A549 (cell line): ENCODE measurements at regions not wholly inside any gene's neighbourhood (a gene's known extent, or its start where the extent isn't known, plus 50 kb on each side); places are given as distances from the start of the nearest gene placed in this dataset.

Experiments used
- CTCF ChIP-seq: fragments of >200 bp; sonication (Bioruptor Twin); formaldehyde crosslinking; IDR thresholded peaks from 3 replicates; pipeline ENCODE4 v1.5.1; 2016
- ELK1 ChIP-seq: fragments of 150-350 bp; IDR thresholded peaks from 2 replicates; pipeline ENCODE4 v1.6.1; 2014; ENCODE audit warnings: low read depth, mild to moderate bottlenecking, low read length
- MAFK ChIP-seq: fragments of 450-650 bp; IDR thresholded peaks from 2 replicates; pipeline ENCODE4 v1.6.1; 2014; ENCODE audit not compliant: partially characterized antibody
- MAX ChIP-seq: IDR thresholded peaks from 2 replicates; pipeline ENCODE4 v1.6.1; 2012
- POLR2A ChIP-seq: IDR thresholded peaks from 2 replicates; pipeline ENCODE4 v1.6.1; 2012; ENCODE audit warnings: mild to moderate bottlenecking, low read length
- RFX5 ChIP-seq: fragments of 450-650 bp; IDR thresholded peaks from 2 replicates; pipeline ENCODE4 v1.7.1; 2014; ENCODE audit warnings: antibody characterized with exemption, mild to moderate bottlenecking, moderate library complexity
- SMC3 ChIP-seq: fragments of >200 bp; sonication (Bioruptor Twin); formaldehyde crosslinking; IDR thresholded peaks from 3 replicates; pipeline ENCODE4 v1.6.1; 2018; ENCODE audit warnings: inconsistent platforms
- USF2 ChIP-seq: fragments of 450-650 bp; IDR thresholded peaks from 2 replicates; pipeline ENCODE4 v1.6.1; 2014; ENCODE audit warnings: antibody characterized with exemption

- TF ChIP-seq CTCF (no peak), MAFK (no peak), USF2 (no peak), ELK1 (no peak), POLR2A (no peak), RFX5 (no peak), MAX (no peak), SMC3 (no peak)
Measured at GRCh38 chrX:85501349-85501748, 121.9 kb upstream of the POF1B start.
